GM12891 (cell line): ENCODE measurements at regions not wholly inside any gene's neighbourhood (a gene's known extent, or its start where the extent isn't known, plus 50 kb on each side); places are given as distances from the start of the nearest gene placed in this dataset.

Experiments
- POLR2A ChIP-seq: IDR thresholded peaks from 2 replicates; pipeline ENCODE4 v1.6.1; 2011; ENCODE audit warnings: low read depth, low read length, control low read depth
- POLR2AphosphoS5 ChIP-seq: IDR thresholded peaks from 2 replicates; pipeline ENCODE4 v1.6.1; 2011; ENCODE audit warnings: low read depth, low read length, control low read depth

DNA sequence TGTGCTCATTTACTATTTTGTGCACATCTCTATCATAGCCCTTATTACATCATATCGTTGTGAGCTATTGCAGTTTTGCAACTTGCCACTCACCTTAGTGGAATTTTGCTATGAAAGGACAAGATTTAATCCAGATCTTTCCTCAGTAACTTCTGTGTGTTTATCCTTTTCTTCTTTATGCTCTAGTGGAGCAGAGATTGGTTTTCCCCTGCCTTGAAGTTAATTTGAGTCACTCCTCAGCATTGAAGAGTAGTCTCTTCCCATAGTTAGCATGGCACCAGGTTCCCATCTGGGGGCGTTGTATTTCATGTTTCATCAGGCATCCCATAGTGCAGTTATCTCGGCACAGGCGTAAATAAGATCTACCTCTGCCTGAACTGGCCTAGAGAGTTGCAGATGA, 510.4 kb downstream of the PSAT1 start:
- TF ChIP-seq POLR2A (no peak), POLR2AphosphoS5 (no peak)
